Neuron (in vitro differentiated cells): ENCODE measurements at regions not wholly inside any gene's neighbourhood (a gene's known extent, or its start where the extent isn't known, plus 50 kb on each side); places are given as distances from the start of the nearest gene placed in this dataset.
"Not testable (repeated sequence)": the region's sequence is repeated elsewhere in the genome, so short reads cannot be mapped to it uniquely, and the experiment has no call there.

Experiments
- H2AFZ ChIP-seq: one replicate; pipeline ENCODE4 v1.6.1; 2013; ENCODE audit warnings: low read depth, mild to moderate bottlenecking, inconsistent platforms, low read length, moderate library complexity
- H3K27me3 ChIP-seq: one replicate; pipeline ENCODE4 v1.6.1; 2013; ENCODE audit warnings: low read length; ENCODE audit not compliant: insufficient read depth
- H3K36me3 ChIP-seq: one replicate; pipeline ENCODE4 v1.6.1; 2013; ENCODE audit warnings: low read length; ENCODE audit not compliant: insufficient read depth
- H3K4me1 ChIP-seq: one replicate; pipeline ENCODE4 v1.6.1; 2013; ENCODE audit warnings: low read length; ENCODE audit not compliant: insufficient read depth
- H3K4me3 ChIP-seq: 2 replicates; pipeline ENCODE4 v1.5.1; 2013; ENCODE audit warnings: mild to moderate bottlenecking, low read length, moderate library complexity
- H3K9me3 ChIP-seq: one replicate; pipeline ENCODE4 v1.6.1; 2013; ENCODE audit warnings: low read length

GRCh38 chr4:133585323-133585722 is 436.2 kb downstream of the PCDH10 start:
- H3K9me3 ChIP-seq = no peaks in the 10 kb centered on the region
- no peak overlapping the region for H3K4me3 ChIP-seq
- H3K4me1 ChIP-seq = no peaks in the 10 kb centered on the region
- H3K27me3 ChIP-seq = no peaks in the 10 kb centered on the region
- no peaks in the 10 kb centered on the region for H3K36me3 ChIP-seq
- H2AFZ ChIP-seq = no peak overlapping the region

GRCh38 chr4:133584714-133585113 is 435.6 kb downstream of the PCDH10 start:
- Histone ChIP-seq H3K4me3 (no peak overlapping the region), H2AFZ (no peak overlapping the region), H3K27me3 (no peaks in the 10 kb centered on the region), H3K9me3 (no peaks in the 10 kb centered on the region), H3K4me1 (no peaks in the 10 kb centered on the region), H3K36me3 (no peaks in the 10 kb centered on the region)

GRCh38 chr4:133581996-133582619 is 433.0 kb downstream of the PCDH10 start:
- Histone ChIP-seq H3K4me3 (no peak overlapping the region), H3K9me3 (no peaks in the 10 kb centered on the region), H3K36me3 (no peaks in the 10 kb centered on the region), H2AFZ (no peak overlapping the region), H3K27me3 (no peaks in the 10 kb centered on the region), H3K4me1 (no peaks in the 10 kb centered on the region)

GRCh38 chr4:133574248-133574647 is 425.2 kb downstream of the PCDH10 start:
- no peaks in the 10 kb centered on the region for H3K4me1 ChIP-seq
- H3K9me3 ChIP-seq = no peaks in the 10 kb centered on the region
- no peak overlapping the region for H2AFZ ChIP-seq
- no peaks in the 10 kb centered on the region for H3K27me3 ChIP-seq
- no peak overlapping the region for H3K4me3 ChIP-seq
- H3K36me3 ChIP-seq = no peaks in the 10 kb centered on the region

GRCh38 chr4:133565379-133565778 is 416.3 kb downstream of the PCDH10 start:
- no peaks in the 10 kb centered on the region for H3K27me3 ChIP-seq
- H3K4me3 ChIP-seq = no peak overlapping the region
- H3K36me3 ChIP-seq = no peaks in the 10 kb centered on the region
- no peaks in the 10 kb centered on the region for H3K9me3 ChIP-seq
- H2AFZ ChIP-seq = no peak overlapping the region
- H3K4me1 ChIP-seq = no peaks in the 10 kb centered on the region

GRCh38 chr4:133559987-133560386 is 410.9 kb downstream of the PCDH10 start:
- H3K36me3 ChIP-seq = no peaks in the 10 kb centered on the region
- no peaks in the 10 kb centered on the region for H3K27me3 ChIP-seq
- H3K9me3 ChIP-seq = no peaks in the 10 kb centered on the region
- no peak overlapping the region for H3K4me3 ChIP-seq
- no peaks in the 10 kb centered on the region for H3K4me1 ChIP-seq
- H2AFZ ChIP-seq = no peak overlapping the region

GRCh38 chr4:133555671-133556070 is 406.6 kb downstream of the PCDH10 start:
- H3K4me1 ChIP-seq = no peaks in the 10 kb centered on the region
- no peaks in the 10 kb centered on the region for H3K9me3 ChIP-seq

GRCh38 chr4:133550436-133550835 is 401.3 kb downstream of the PCDH10 start:
- no peaks in the 10 kb centered on the region for H3K9me3 ChIP-seq
- H3K36me3 ChIP-seq = no peaks in the 10 kb centered on the region
- H3K4me3 ChIP-seq = no peak overlapping the region
- no peak overlapping the region for H2AFZ ChIP-seq
- no peaks in the 10 kb centered on the region for H3K27me3 ChIP-seq
- H3K4me1 ChIP-seq = no peaks in the 10 kb centered on the region

More at GRCh38 chr4:133555671-133556070, 406.6 kb downstream of the PCDH10 start:
- H2AFZ ChIP-seq = no peak overlapping the region
- H3K27me3 ChIP-seq = no peaks in the 10 kb centered on the region
- H3K36me3 ChIP-seq = no peaks in the 10 kb centered on the region
- H3K4me3 ChIP-seq = no peak overlapping the region

- Histone ChIP-seq H3K36me3 (no peaks in the 10 kb centered on the region), H2AFZ (no peak overlapping the region), H3K4me3 (no peak overlapping the region), H3K27me3 (no peaks in the 10 kb centered on the region), H3K9me3 (no peaks in the 10 kb centered on the region), H3K4me1 (no peaks in the 10 kb centered on the region)
These were observed 395.0 kb downstream of the PCDH10 start for GRCh38 chr4:133544097-133544496.

GRCh38 chr4:133537780-133538281 is 388.7 kb downstream of the PCDH10 start:
- Histone ChIP-seq H2AFZ (no peak overlapping the region), H3K36me3 (no peaks in the 10 kb centered on the region), H3K9me3 (no peaks in the 10 kb centered on the region), H3K4me1 (no peaks in the 10 kb centered on the region), H3K27me3 (no peaks in the 10 kb centered on the region), H3K4me3 (no peak overlapping the region)

- H2AFZ ChIP-seq, H3K36me3 ChIP-seq, H3K4me1 ChIP-seq, H3K27me3 ChIP-seq, H3K9me3 ChIP-seq, H3K4me3 ChIP-seq: not testable (repeated sequence)
These were observed 385.1 kb downstream of the PCDH10 start for GRCh38 chr4:133534224-133534623.

GRCh38 chr4:133524369-133524768 is 375.3 kb downstream of the PCDH10 start:
- H3K27me3 ChIP-seq = no peaks in the 10 kb centered on the region
- no peaks in the 10 kb centered on the region for H3K36me3 ChIP-seq
- H3K4me1 ChIP-seq = no peaks in the 10 kb centered on the region
- H3K4me3 ChIP-seq = no peak overlapping the region
- no peak overlapping the region for H2AFZ ChIP-seq
- no peaks in the 10 kb centered on the region for H3K9me3 ChIP-seq

- H3K9me3 ChIP-seq = no peaks in the 10 kb centered on the region
- H3K27me3 ChIP-seq = no peaks in the 10 kb centered on the region
- no peaks in the 10 kb centered on the region for H3K4me1 ChIP-seq
- no peak overlapping the region for H2AFZ ChIP-seq
- no peaks in the 10 kb centered on the region for H3K36me3 ChIP-seq
- H3K4me3 ChIP-seq = no peak overlapping the region
These were observed 364.8 kb downstream of the PCDH10 start for GRCh38 chr4:133513901-133514300.

GRCh38 chr4:133498149-133498548 is 349.1 kb downstream of the PCDH10 start:
- no peak overlapping the region for H3K4me3 ChIP-seq
- no peaks in the 10 kb centered on the region for H3K9me3 ChIP-seq
- H3K27me3 ChIP-seq = no peaks in the 10 kb centered on the region
- H2AFZ ChIP-seq = no peak overlapping the region
- H3K4me1 ChIP-seq = no peaks in the 10 kb centered on the region
- no peaks in the 10 kb centered on the region for H3K36me3 ChIP-seq
